ENCODE measurements at regions not wholly inside any gene's neighbourhood (a gene's known extent, or its start where the extent isn't known, plus 50 kb on each side); places are given as distances from the start of the nearest gene placed in this dataset.

DNA sequence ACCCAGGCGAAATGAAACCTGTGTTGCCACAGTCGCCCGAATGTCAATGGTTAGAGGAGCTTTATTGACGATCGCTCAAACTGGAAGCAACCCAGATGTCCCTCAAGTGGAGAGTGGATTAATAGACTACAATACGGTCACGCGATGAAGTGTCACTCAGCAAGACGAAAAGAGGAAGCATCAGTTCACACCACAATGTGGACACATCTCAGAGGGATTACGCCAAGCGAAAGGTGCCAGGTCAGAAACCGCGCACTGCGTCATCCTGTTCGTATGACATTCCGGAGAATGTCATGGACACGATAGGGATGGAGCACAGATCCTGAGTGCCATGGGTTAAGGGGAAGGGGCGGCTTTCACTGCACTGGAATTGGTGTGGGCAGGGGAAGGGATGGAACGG, 111.7 kb downstream of the HMX1 start:
- Histone ChIP-seq H3K4me3 (ENCODE audit: insufficient read depth, low read depth, low read length) (no peak overlapping the region), H3K27me3 (ENCODE audit: control insufficient read depth, insufficient read depth, low read length, poor library complexity, severe bottlenecking) (no peaks in the 10 kb centered on the region), H3K36me3 (ENCODE audit: control insufficient read depth, insufficient read depth, low read length) (no peaks in the 10 kb centered on the region), H3K9me3 (ENCODE audit: control insufficient read depth, low read length) (no peaks in the 10 kb centered on the region), H3K4me1 (ENCODE audit: control insufficient read depth, insufficient read depth, low read length) (peaks cover 12% of the 10 kb centered on the region), H3K27ac (ENCODE audit: insufficient read depth, low read depth, low read length, poor library complexity, severe bottlenecking) (no peak overlapping the region)
- WGBS, 2 experiments = 84 to 86% methylated on average over 19 of the region's 19 CpGs

DNA sequence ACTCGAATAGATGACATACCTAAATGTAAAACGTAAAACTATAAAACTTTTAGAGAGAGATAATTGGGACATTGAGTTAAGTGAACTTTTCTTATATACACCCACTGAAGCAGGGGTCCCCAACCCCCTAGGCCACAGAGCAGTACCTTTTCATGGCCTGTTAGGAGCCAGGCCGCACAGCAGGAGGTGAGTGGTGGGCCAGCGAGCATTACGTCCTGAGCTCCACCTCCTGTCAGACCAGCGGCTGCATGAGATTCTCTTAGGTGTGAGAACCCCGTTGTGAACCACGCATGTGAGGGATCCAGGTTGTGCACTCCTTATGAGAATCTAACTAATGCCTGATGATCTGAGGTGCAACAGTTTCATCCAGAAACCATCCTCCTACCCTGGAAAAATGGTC, 114.8 kb downstream of the HMX1 start:
- H3K9me3 ChIP-seq (ENCODE audit: control insufficient read depth, low read length) = no peaks in the 10 kb centered on the region
- no peak overlapping the region for H3K27ac ChIP-seq (ENCODE audit: insufficient read depth, low read depth, low read length, poor library complexity, severe bottlenecking)
- H3K27me3 ChIP-seq (ENCODE audit: control insufficient read depth, insufficient read depth, low read length, poor library complexity, severe bottlenecking) = no peaks in the 10 kb centered on the region
- H3K4me3 ChIP-seq (ENCODE audit: insufficient read depth, low read depth, low read length) = no peak overlapping the region
- 68 to 71% methylated on average over 6 of the region's 8 CpGs for WGBS, 2 experiments
- H3K36me3 ChIP-seq (ENCODE audit: control insufficient read depth, insufficient read depth, low read length) = no peaks in the 10 kb centered on the region
- peaks cover 6% of the 10 kb centered on the region for H3K4me1 ChIP-seq (ENCODE audit: control insufficient read depth, insufficient read depth, low read length)

DNA sequence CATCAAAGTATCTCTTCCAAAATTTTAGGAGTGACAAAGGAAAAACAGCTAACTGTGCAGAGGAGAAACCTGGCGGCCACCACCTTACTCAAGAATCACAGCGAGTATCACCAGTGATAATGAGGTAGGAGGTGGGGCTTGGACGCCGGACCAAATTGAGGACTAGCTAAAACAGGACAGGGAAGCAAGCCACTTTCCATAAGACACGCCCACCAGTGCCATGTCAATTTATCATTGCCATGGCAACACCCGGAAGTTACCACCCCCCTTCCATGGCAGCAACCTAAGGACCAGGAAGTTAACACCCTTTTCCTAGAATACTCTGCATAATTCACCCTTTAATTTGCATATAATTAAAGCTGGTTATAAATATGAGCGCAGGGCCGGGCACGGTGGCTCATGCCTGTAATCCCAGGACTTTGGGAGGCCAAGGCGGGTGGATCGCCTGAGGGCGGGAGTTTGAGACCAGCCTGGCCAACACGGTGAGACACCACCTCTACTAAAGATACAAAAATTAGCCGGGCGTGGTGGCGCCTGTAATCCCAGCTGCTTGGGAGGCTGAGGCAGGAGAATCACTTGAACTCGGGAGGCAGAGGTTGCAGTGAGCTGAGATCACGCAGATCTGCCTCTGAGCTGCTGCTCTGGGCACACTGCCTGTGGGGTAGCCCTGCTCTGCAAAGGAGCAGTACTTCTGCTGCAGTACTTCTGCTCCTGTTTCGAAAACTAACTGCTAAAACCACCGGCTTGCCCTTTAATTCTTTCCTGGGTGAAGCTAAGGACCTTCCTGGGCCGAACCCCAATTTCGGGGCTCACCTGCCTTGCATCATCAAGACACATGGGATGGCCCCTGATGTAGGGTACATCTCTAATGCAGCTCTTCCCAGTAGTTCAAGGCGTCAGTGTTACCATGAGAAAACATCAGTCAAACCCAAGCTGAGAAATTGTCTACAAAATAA, 116.7 kb downstream of the HMX1 start:
- Histone ChIP-seq H3K9me3 (ENCODE audit: control insufficient read depth, low read length) (no peaks in the 10 kb centered on the region), H3K27me3 (ENCODE audit: control insufficient read depth, insufficient read depth, low read length, poor library complexity, severe bottlenecking) (no peaks in the 10 kb centered on the region), H3K27ac (ENCODE audit: insufficient read depth, low read depth, low read length, poor library complexity, severe bottlenecking) (no peak overlapping the region), H3K36me3 (ENCODE audit: control insufficient read depth, insufficient read depth, low read length) (no peaks in the 10 kb centered on the region), H3K4me1 (ENCODE audit: control insufficient read depth, insufficient read depth, low read length) (no peaks in the 10 kb centered on the region), H3K4me3 (ENCODE audit: insufficient read depth, low read depth, low read length) (no peak overlapping the region)
- 89 to 90% methylated on average over 23 of the region's 23 CpGs for WGBS, 2 experiments

DNA sequence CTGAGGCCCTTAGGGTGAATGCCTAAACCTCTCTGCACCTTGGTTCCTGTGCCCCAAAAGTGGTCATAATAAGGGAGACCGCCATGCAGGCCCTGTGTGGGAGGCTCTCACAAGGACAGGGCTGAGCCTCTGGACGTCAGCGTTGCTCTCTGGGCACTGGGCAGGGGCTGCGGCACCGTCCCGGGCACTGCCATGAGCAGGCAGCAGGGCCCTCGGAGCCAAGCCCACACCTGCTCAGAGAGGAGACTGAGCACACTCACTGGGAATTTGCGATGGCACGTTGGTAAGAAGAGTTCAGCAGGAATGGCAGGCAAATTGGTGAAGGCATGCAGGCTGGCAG, 123.4 kb downstream of the HMX1 start:
- peaks cover 4% of the 10 kb centered on the region for H3K4me1 ChIP-seq (ENCODE audit: control insufficient read depth, insufficient read depth, low read length)
- WGBS, 2 experiments = 94 to 96% methylated on average over 9 of the region's 9 CpGs
- H3K27ac ChIP-seq (ENCODE audit: insufficient read depth, low read depth, low read length, poor library complexity, severe bottlenecking) = no peak overlapping the region
- no peak overlapping the region for H3K4me3 ChIP-seq (ENCODE audit: insufficient read depth, low read depth, low read length)
- no peaks in the 10 kb centered on the region for H3K9me3 ChIP-seq (ENCODE audit: control insufficient read depth, low read length)
- no peaks in the 10 kb centered on the region for H3K36me3 ChIP-seq (ENCODE audit: control insufficient read depth, insufficient read depth, low read length)
- no peaks in the 10 kb centered on the region for H3K27me3 ChIP-seq (ENCODE audit: control insufficient read depth, insufficient read depth, low read length, poor library complexity, severe bottlenecking)

DNA sequence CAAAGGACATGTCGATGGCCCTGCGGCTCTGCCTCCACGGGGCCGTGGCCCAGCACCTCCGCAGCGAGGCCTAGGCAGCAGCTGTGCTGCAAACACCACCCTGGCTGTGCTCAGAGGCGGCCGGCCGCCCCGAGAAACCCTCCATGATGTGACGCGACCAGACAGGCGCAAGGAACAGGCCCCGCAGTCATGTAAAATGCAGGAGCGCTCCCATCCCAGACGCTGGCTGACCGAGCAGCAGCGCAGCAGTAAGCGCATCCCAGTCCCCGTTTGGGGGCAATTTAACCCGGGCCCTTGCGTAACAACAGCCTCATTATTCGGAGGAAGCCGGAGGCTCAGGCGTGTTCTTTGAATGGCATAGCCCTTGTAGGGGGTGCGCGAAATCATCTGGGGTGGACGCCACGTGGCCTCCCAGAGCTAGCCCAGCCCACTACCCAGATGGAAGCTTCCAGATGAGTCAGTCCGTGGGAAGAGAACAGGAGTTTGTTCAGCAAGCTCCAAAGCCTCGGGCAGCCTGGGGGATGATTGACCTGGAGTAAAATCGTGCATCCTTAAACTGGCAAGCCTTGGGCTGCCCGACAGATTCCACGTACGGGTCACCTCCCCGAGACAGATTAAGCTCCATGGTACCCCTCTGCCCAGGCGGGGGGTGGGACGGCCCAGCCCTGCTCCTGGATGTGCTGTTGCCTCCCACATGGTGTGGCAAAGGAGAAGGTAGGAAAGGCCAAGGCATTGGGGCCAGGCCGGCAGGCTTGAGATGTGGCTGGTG, 124.0 kb downstream of the HMX1 start:
- 87% methylated on average over 39 of the region's 39 CpGs for WGBS, 2 experiments

DNA sequence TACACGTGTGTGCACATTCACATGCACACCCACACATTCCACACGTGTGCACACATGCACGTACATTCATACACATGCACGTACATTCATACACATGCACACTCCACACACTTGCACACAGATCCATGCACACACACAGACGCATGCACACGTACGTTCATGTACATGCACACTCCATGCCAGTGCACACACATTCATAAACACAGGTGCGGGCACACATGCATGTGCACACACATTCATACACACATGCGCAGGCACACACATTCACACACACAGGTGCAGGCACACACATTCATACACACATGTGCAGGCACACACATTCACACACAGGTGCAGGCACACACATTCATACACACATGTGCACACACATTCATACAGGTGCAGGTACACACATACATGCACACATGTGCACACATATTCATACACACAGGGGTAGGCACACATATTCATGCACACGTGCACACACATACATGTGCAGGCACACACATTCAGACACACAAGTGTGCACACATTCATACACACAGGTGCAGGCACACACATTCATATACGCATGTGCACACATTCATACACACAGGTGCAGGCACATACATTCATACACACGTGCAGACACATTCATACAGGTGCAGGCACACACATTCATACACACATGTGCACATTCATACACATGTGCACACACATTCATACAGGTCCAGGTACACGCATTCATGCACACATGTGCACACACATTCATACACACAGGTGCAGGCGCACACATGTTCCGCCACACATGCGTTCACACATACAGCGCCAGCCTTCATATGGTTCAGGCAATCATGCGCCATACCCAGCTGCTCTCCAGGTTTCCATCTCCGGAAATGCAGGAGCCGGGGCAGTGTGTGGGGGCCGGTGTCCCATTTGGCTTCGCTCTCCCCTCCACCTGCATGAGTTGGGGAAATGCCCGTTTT, 124.8 kb downstream of the HMX1 start:
- no peak overlapping the region for H3K27ac ChIP-seq (ENCODE audit: insufficient read depth, low read depth, low read length, poor library complexity, severe bottlenecking)
- H3K4me3 ChIP-seq (ENCODE audit: insufficient read depth, low read depth, low read length) = no peak overlapping the region
- no peaks in the 10 kb centered on the region for H3K36me3 ChIP-seq (ENCODE audit: control insufficient read depth, insufficient read depth, low read length)
- H3K27me3 ChIP-seq (ENCODE audit: control insufficient read depth, insufficient read depth, low read length, poor library complexity, severe bottlenecking) = no peaks in the 10 kb centered on the region
- WGBS, 2 experiments = 94 to 95% methylated on average over 23 of the region's 23 CpGs
- H3K9me3 ChIP-seq (ENCODE audit: control insufficient read depth, low read length) = no peaks in the 10 kb centered on the region
- H3K4me1 ChIP-seq (ENCODE audit: control insufficient read depth, insufficient read depth, low read length) = peaks cover 4% of the 10 kb centered on the region

More for the DNA sequence above, 124.0 kb downstream of the HMX1 start:
- no peaks in the 10 kb centered on the region for H3K36me3 ChIP-seq (ENCODE audit: control insufficient read depth, insufficient read depth, low read length)
- H3K27me3 ChIP-seq (ENCODE audit: control insufficient read depth, insufficient read depth, low read length, poor library complexity, severe bottlenecking) = no peaks in the 10 kb centered on the region
- H3K27ac ChIP-seq (ENCODE audit: insufficient read depth, low read depth, low read length, poor library complexity, severe bottlenecking) = no peak overlapping the region
- no peak overlapping the region for H3K4me3 ChIP-seq (ENCODE audit: insufficient read depth, low read depth, low read length)
- no peaks in the 10 kb centered on the region for H3K9me3 ChIP-seq (ENCODE audit: control insufficient read depth, low read length)
- H3K4me1 ChIP-seq (ENCODE audit: control insufficient read depth, insufficient read depth, low read length) = peaks cover 4% of the 10 kb centered on the region

DNA sequence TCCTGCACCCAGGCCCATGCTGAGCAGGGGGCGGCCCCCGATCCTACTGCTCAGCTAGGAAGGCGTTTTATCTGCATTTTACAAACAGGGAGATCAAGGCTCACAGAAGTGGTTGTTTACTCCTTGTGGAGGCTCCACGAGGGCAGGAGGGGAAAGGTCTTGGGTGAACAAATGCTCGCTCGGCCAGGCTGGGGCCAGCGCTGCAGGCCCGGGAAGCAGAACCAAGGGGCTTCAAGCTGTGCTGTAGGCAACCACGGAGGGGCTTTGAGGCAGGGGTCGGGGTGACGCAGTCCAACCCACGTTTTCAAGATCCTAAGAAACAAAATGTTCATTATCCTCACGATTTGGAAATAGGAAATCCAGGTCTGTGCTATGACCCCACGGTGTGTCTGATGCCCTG, 125.8 kb downstream of the HMX1 start:
- H3K9me3 ChIP-seq (ENCODE audit: control insufficient read depth, low read length) = no peaks in the 10 kb centered on the region
- H3K36me3 ChIP-seq (ENCODE audit: control insufficient read depth, insufficient read depth, low read length) = no peaks in the 10 kb centered on the region
- H3K4me3 ChIP-seq (ENCODE audit: insufficient read depth, low read depth, low read length) = no peak overlapping the region
- 76 to 83% methylated on average over 14 of the region's 14 CpGs for WGBS, 2 experiments
- peaks cover 8% of the 10 kb centered on the region for H3K4me1 ChIP-seq (ENCODE audit: control insufficient read depth, insufficient read depth, low read length)
- H3K27ac ChIP-seq (ENCODE audit: insufficient read depth, low read depth, low read length, poor library complexity, severe bottlenecking) = no peak overlapping the region
- no peaks in the 10 kb centered on the region for H3K27me3 ChIP-seq (ENCODE audit: control insufficient read depth, insufficient read depth, low read length, poor library complexity, severe bottlenecking)

DNA sequence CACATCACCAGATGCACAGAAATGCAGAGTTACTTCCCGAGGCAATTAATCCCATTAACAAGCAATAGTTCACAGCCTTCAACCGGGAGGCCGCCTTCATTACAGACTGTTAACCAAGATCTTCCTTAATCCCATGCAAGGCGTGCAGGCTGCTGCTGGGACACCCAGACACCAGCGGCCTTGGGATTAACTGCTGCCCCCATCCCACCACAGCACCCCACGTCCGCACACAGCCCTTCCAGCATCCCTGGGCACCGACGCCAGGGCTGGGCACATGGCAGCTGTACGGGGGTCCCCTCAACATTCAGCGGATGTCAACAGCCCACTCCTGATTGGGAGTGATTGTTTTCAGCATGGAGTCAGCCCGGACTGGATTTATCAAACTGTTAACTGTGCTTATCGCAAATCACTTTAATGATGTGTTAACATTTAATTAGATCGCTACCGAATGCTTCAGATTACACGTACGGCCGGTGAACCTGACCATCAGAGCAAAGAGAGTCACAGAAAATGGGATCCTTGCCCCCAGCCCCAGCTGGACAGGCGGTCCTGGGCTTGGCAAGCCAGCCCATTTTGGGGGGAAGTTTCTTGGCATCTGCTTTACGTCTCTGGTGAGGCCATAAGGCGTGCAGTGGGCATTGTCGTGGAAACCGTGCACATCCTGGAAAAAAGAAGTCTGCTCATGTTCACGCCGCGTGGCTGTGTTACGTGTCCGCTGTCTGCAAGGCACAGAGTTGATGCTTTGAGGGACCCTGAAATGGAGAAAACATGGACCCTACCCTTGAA, 126.4 kb downstream of the HMX1 start:
- 90 to 91% methylated on average over 28 of the region's 28 CpGs for WGBS, 2 experiments
- Histone ChIP-seq H3K27ac (ENCODE audit: insufficient read depth, low read depth, low read length, poor library complexity, severe bottlenecking) (no peak overlapping the region), H3K27me3 (ENCODE audit: control insufficient read depth, insufficient read depth, low read length, poor library complexity, severe bottlenecking) (no peaks in the 10 kb centered on the region), H3K4me3 (ENCODE audit: insufficient read depth, low read depth, low read length) (no peak overlapping the region), H3K9me3 (ENCODE audit: control insufficient read depth, low read length) (no peaks in the 10 kb centered on the region), H3K36me3 (ENCODE audit: control insufficient read depth, insufficient read depth, low read length) (no peaks in the 10 kb centered on the region), H3K4me1 (ENCODE audit: control insufficient read depth, insufficient read depth, low read length) (peaks cover 13% of the 10 kb centered on the region)

DNA sequence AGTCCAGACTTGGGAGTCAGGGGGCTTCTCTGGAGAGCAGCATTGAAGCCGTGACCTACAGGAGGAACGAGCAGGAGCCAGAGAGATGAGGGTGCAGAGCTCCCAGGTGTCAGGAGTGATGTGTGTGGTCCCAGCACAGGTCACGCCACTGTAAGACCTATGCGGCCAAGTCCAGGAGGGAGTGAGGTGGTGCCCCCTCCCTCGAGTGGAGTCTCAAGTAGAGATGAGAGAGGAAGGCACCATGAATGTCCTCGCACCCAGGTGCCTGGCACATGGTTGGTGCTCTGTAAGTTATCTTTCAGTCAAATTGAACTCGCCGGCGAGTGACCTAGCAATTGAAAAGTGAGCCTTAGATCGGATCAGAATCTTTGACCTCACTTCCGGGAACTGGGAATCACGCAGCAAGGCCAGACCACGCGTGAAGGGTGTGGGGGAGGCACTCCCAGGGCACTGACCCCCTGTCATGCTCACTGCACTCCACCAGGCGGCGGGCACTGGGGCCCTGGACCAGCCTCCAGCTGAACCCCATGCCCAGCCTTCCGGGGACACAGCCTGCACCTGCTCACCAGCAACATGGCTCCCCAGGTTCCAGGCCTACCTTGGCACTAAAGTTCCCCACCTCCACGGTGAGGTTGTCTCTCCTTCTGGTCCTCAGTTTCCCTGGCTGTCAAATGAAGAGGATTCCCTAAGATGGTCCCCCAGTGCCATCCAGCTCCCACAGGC, 127.4 kb downstream of the HMX1 start:
- H3K4me1 ChIP-seq (ENCODE audit: control insufficient read depth, insufficient read depth, low read length) = peaks cover 22% of the 10 kb centered on the region
- no peak overlapping the region for H3K4me3 ChIP-seq (ENCODE audit: insufficient read depth, low read depth, low read length)
- H3K27ac ChIP-seq (ENCODE audit: insufficient read depth, low read depth, low read length, poor library complexity, severe bottlenecking) = no peak overlapping the region
- H3K27me3 ChIP-seq (ENCODE audit: control insufficient read depth, insufficient read depth, low read length, poor library complexity, severe bottlenecking) = no peaks in the 10 kb centered on the region
- no peaks in the 10 kb centered on the region for H3K9me3 ChIP-seq (ENCODE audit: control insufficient read depth, low read length)
- H3K36me3 ChIP-seq (ENCODE audit: control insufficient read depth, insufficient read depth, low read length) = no peaks in the 10 kb centered on the region
- 87 to 89% methylated on average over 18 of the region's 18 CpGs for WGBS, 2 experiments

Data from ectodermal cell (in vitro differentiated cells).